G401 (cell line): ENCODE measurements at regions not wholly inside any gene's neighbourhood (a gene's known extent, or its start where the extent isn't known, plus 50 kb on each side); places are given as distances from the start of the nearest gene placed in this dataset.

Source experiments
- DNase-seq: peaks from one replicate; pipeline ENCODE4 v3.0.0-alpha.2; 2015; ENCODE audit warnings: low spot score
- in situ Hi-C: cut with HindIII; loops from 2 replicates; pipeline ENCODE4 v1.10.0; 2016; ENCODE audit warnings: low sequenced_read_pairs, mixed read lengths

DNA sequence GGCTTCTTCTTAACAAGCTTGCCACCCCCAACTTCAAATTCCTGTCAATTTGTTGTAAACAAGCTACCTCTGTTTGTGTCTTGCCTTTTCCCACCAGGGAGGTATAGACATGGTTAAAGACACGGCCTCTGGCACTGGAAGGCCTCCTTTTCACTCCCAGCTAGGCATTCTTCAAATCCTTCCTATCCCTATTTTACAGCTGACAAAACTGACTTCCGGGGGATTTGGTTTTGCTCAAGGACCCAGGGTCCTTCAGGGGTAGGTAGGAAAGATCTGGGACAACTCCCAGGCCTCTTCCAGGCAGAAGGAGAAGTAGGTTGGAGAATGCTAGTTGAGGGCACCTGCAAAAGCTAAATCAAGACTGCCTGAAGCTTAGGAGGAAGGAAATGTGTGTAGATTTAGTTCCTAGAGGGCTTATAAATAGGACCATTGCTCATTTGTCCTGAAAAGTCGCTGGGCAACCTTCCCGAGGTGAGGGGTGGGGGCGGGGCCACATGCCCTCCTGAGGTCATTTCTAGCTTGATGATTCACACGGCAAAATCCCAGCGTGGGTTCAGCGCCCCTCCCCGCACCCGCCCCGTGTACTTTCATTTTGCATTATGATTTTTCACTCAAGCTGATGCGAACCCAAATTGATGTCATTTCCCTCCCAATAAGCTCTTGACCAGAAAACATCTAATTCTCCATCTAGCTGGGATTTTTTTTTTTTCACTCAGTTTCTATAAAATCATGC lies 365.5 kb downstream of the SHQ1 start:
- no peak for DNase-seq
- in situ Hi-C loops: no loop called here

DNA sequence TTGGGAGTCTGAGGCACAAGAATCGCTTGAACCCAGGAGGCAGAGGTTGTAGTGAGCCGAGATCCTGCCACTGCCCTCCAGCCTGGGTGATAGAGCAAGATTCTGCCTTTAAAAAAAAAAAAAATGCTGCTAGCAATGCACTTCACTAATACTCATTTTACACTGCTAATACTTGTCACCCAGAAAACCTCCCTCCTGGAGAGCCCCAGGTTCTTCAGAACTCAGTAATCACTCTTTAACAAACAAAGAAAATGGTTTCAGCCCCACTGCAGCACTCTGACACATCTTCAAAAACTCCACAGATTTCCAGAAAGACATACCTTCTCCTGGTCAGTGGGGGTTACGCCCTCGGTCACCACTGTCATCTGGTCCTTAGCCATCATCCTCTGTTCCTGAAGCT lies 366.7 kb downstream of the SHQ1 start:
- in situ Hi-C loops: no loop called here
- DNase-seq: no peak

DNA sequence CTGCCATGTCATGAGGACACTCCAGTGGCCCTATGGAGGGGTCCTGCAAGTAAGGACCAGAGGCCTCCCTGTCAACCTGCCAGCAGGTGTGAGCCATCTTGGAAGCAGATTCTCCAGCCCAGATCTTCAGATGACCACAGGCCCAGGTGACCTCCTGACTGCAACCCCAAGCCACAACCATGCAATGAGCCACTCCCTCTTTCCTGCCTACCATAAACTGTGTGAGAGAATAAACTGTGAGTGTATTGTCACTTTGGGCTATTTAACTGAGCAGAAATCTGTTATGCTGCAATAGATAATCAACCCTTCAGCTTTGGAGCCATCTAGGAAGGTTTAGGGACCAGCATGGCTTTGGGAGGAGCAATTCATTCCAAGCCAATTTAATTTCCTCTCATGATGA lies 367.9 kb downstream of the SHQ1 start:
- in situ Hi-C loops: no loop called here
- no peak for DNase-seq

GRCh38 chr3:72479651-72480215 lies 368.5 kb downstream of the SHQ1 start:
- no peak for DNase-seq
- in situ Hi-C loops: no loop called here

DNA sequence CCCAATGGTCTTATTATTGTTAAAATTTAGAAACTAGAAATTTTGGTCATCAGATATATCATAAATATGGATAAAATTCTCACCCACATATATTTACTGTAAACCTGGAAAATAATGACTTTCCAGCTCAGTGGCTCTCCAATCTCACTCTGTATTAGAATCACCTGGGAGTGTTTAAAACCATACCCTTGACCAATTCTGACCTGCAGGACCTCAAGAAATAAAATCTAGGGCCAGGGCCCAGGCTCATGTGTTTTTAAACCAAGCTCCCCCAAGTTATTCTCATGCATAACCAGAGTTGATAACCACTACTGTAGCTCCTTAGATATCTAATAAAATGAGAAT lies 372.1 kb downstream of the SHQ1 start:
- DNase-seq: no peak
- in situ Hi-C loops: no loop called here

DNA sequence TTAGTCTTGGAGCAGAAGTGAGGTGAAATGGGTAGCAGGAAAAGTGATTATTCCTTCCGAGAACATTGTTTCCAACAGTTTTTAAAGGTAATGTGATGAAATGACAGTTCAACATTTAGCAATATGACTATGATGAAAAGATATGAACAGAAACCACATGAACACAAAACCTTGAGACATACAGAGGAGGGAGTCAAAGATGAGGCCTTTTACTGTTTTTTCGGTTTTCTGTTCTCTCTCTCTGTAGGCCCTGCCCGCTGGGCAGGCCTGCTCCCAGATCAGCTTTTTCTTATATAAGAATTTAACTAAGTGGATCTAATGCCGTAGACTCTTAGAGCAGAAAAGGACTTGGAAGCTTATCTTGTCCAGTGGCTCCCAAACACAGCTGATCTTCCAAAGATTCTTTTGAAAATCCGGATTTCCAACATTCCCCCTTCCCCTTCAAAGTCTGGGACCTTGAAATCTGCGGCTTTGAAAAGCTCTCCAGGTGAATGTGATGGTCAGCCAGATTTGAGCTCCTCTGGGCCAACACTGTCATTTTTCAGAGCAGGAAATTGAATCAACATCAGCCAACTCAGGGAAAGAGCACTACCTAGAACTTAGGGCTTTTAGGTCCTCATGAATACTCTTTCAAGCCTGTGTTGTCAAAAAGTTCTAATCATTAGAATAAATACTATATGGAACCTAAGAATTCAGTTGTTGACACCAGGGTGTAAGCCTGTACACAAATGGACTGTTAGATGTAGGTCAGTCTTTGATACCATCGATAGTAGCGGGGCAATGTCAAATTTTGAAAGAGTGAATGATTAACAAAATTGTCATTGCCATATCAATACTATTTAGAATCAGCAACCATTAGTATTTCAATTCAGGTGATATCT lies 372.7 kb downstream of the SHQ1 start:
- in situ Hi-C loops: no loop called here
- no peak for DNase-seq

GRCh38 chr3:72474775-72475174 lies 373.5 kb downstream of the SHQ1 start:
- DNase-seq: no peak
- in situ Hi-C loops: no loop called here

- DNase-seq: no peak
- in situ Hi-C loops: no loop called here
These were observed 375.1 kb downstream of the SHQ1 start for GRCh38 chr3:72473156-72473555.

GRCh38 chr3:72470904-72471417 lies 377.3 kb downstream of the SHQ1 start:
- in situ Hi-C loops: no loop called here
- DNase-seq: no peak

DNA sequence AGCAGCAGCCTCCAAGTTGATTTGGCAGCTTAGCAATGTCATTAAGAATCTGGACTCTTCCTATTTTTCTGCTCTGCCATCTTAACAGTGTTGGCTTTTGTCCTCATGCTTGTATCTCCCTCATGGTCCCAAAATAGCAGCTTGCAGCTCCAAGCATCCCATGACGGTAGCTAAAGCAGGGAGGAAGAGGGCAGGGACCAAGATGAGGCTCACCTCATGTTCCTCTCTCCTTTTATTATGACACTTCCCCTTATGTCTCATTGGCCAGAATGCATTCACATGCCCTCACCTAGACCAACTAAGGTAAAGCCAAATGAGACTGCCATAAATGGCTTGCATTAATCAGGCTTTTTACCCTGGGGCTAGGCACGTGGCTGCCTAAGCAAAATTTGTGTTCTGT lies 382.4 kb downstream of the SHQ1 start:
- in situ Hi-C loops: no loop called here
- DNase-seq: no peak

GRCh38 chr3:72463083-72463482 lies 385.2 kb downstream of the SHQ1 start:
- in situ Hi-C loops: no loop called here
- no peak for DNase-seq

DNA sequence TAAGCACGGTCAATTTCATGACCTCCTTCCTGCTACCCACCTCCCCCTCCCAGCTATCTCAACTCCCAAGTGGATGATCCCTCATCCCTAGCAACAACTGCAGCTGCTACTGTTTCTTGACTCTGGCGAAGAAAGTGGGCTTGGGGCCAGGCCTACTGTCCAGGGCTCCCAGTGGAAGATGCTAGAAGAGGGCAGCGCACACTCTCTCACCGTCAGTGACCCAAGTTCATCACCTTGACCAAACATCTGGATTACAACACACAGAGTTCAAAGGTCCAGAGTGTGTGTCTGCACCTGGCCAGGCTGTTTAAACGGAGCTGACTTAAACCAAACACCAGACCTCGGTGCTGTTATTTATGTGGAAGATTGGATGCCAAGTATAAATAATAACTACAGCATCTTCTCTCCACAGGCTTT lies 385.6 kb downstream of the SHQ1 start:
- in situ Hi-C loops: no loop called here
- DNase-seq: no peak

DNA sequence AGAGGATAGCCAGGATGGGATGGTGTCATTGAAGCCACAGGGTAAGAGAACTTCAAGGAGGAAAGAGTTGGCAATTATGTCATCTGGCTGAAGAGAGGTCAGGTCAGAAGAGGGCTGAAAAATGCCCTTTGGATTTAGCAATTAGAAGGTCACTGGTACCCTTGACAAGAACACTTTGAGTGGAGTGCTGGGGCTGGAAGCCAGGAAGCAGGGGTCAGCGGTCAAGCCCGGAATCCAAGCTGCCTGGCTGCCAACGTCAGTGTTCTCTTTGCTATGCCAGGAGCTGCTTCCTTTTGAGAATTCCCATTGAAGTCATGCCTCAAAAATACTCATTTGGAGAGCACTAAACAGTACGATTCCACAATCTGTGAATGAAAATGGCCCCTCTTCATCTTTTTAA lies 386.5 kb downstream of the SHQ1 start:
- no peak for DNase-seq
- in situ Hi-C loops: no loop called here

DNA sequence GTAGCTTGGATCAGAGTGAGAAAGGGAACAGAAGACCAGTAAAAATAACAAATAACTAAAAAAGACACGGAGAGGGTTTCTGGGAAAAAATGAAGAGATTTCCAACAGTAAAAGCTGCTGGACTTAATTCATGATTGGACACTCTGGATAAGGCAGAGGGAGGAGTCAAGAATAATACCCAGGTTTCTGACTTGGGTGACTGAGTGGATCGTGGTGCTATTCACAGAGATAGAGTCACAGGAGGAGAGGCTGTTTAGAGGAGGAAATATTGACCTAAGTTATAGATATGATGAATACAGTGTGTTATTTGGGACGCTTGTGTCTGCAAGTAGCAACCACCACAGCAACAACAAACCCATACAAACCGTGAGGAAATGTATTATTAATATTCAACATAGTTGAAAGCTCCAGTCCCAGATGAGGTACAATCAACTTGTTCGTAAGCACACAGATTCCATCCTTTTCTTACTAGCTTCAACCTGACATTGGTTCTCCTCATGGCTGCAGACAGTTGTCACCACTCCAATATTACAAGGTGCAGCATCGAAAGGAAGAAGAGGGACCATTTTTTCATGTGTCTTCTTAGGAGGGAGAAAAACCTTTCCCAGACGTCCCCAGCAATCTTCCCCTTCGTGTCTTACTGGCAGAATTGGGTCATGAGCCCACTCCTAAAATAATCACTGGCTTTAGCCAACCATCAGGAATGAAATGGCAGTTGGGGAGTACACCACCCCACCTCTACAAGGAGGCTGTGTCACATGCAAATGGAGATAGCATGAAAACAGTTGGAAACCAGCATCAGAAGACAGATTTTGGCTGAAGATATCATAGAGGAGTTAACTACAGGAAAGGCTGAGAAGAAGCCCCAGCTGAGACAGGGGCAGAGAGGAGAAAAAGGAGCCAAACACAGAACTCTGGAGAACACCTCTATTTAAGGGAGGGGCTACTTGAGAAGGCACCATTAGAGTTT lies 387.8 kb downstream of the SHQ1 start:
- DNase-seq: no peak
- in situ Hi-C loops: no loop called here

- in situ Hi-C loops: no loop called here
- no peak for DNase-seq
These were observed 388.7 kb downstream of the SHQ1 start for GRCh38 chr3:72459588-72459987.

- no peak for DNase-seq
- in situ Hi-C loops: no loop called here
These were observed 389.9 kb downstream of the SHQ1 start for GRCh38 chr3:72458375-72458774.

DNA sequence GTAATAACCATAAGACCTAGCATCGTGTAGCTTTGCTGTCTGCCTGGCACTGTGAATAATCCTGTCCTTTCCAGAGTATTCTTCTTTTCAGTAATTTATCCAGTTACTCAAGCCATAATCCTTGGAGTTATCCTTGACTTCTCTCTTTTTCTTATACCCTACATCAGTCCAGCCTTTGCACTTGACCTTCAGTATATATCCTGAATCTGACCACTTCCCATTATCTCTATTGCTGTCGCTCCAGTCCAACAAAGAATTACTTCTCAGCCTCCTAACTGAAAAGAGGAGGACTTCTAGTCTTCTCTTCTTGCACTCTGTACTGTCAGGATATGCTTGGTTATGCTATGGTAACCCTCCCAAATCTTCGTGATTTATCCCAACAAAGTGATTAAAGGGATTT lies 393.8 kb downstream of the SHQ1 start:
- no peak for DNase-seq
- in situ Hi-C loops: no loop called here

DNA sequence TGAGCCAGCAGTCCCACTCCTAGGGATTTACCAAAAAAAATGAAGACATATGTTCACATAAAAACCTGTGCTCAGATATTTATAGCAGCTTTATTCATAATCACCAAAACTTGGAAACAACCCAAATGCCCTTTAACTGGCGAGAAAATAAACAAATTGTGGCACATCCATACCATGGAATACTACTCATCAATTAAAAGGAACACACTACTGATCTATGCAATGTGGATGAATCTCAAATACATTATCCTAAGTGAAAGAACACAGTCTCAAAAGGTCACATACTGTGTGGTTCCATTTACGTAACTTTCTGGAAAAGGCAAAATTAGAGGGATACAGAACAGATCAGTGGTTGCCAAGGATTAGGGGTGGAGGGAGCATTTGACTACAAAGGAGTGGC lies 394.5 kb downstream of the SHQ1 start:
- in situ Hi-C loops: no loop called here
- DNase-seq: no peak

- DNase-seq: no peak
- in situ Hi-C loops: no loop called here
These were observed 395.5 kb downstream of the SHQ1 start for GRCh38 chr3:72452745-72453144.
